ENCODE measurements at regions not wholly inside any gene's neighbourhood (a gene's known extent, or its start where the extent isn't known, plus 50 kb on each side); places are given as distances from the start of the nearest gene placed in this dataset.

- no peak for DNase-seq
Measured at GRCh38 chr4:20462426-20463175, 210.9 kb downstream of the SLIT2 start.

DNA sequence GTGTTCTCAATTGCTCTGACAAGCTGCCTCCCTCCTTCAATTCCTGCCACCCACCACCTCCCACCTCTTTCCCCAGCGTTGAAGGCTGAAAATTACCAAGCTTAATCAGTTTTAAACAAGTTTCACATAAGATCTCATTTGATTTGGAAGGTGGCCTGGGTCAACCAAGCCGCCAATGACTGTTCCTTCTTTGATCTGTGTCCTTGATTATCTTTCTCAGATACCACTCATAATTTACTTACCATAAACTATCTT is 211.4 kb downstream of the SLIT2 start:
- DNase-seq, result no peak

GRCh38 chr4:20464381-20464780 is 212.7 kb downstream of the SLIT2 start:
- DNase-seq, result no peak

- no peak for DNase-seq
Measured at GRCh38 chr4:20474119-20474518, 222.4 kb downstream of the SLIT2 start.

DNA sequence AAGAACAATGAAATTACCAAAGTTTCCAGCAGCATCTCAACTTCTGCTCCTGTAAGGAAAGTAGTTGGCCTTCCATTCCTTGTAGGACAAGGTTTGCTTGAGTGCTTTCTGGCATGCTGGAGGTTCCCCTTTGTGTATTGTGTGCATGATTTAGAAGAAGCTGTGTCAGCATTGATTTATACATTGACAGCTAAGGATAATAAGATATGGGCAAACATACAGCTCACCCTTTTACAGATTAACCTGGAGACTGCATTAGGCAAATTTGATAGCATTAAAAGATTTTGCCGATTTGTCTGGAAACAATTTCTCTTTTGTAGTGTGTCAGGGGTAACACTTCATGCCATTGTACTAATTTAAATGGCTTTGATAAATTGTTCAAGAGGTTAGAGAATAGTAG is 221.8 kb upstream of the PACRGL start:
- no peak for DNase-seq

- DNase-seq, result no peak
Measured at GRCh38 chr4:20480165-20480947, 219.9 kb upstream of the PACRGL start.

DNA sequence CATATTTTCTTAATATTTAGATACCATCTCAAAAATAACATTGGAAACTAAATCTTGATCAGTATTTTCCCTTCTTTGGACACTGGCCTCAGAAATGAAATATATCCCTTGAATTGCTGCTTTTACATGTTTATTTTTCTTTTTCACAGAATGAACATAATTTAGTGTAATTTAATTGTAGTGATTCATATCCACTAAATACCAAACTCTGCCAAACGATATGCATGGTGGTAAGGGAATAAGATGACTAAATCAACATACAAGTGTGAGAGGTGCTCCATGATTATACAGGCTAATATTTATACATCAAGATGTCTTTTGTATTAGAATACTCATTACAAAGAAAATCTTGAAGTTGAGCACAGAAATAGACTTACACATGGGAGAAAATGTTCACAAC is 216.8 kb upstream of the PACRGL start:
- DNase-seq, result no peak

- no peak for DNase-seq
Measured at GRCh38 chr4:20486433-20486832, 213.8 kb upstream of the PACRGL start.

DNA sequence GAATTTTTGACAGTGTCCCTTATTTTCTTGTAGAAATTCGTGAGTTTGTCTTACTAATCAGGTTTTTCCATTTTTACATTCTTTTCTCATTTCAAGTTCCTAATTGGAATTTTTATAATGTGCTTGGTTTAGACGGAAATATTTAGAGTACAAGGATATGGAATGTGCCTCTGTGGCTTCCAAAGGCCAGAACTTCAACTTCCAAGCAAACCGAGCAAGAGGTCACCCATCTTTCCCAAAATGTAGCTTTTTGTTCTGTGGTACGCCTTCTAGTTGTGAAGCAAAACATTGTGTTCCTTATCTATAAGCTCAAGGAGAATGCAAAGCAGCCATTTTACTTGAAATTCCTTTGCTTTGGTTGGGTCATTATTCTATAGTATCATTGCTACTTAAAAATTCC is 212.8 kb upstream of the PACRGL start:
- DNase-seq, result no peak

GRCh38 chr4:20487852-20488251 is 212.4 kb upstream of the PACRGL start:
- no peak for DNase-seq

- DNase-seq, result no peak
Measured at GRCh38 chr4:20490734-20491133, 209.5 kb upstream of the PACRGL start.

GRCh38 chr4:20493761-20494353 is 206.4 kb upstream of the PACRGL start:
- DNase-seq, result no peak

DNA sequence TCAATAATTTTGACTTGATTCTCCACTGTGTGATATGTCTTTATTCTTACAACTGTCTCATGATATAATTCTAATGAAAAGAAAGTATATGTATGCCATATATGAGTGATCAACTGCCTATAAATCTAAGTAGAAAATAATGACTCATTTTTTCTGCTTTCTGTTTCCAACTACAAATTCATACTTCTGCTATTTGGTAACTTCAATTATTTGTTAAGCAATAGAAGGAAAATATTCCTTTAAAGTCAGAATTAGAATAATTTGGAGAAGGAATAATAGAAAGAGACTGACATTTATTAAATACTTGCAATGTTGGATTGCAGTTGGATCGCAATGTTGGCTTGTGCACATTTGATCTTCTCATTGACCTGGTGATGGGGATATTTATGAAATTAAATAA is 204.2 kb upstream of the PACRGL start:
- DNase-seq, result no peak

GRCh38 chr4:20504146-20504545 is 196.1 kb upstream of the PACRGL start:
- no peak for DNase-seq

DNA sequence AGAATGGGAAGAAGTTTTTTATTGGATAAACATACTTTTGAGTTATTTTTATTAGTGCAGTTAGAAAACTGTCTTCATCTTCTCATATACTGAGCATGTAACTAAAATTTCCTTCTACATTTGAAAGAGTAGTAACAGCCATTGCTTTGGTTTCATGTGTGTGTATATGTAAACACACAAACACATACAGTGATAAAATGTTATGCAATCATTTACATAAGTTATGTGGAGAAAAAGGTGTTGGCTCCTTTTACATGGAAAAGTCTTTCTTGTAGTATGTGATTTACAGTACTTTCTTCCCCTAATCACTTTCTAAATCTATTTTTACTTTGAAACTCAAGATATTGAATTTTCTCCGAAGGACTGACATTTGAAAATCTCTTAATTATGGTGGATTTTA is 194.3 kb upstream of the PACRGL start:
- no peak for DNase-seq

GRCh38 chr4:20506827-20507226 is 193.4 kb upstream of the PACRGL start:
- no peak for DNase-seq

DNA sequence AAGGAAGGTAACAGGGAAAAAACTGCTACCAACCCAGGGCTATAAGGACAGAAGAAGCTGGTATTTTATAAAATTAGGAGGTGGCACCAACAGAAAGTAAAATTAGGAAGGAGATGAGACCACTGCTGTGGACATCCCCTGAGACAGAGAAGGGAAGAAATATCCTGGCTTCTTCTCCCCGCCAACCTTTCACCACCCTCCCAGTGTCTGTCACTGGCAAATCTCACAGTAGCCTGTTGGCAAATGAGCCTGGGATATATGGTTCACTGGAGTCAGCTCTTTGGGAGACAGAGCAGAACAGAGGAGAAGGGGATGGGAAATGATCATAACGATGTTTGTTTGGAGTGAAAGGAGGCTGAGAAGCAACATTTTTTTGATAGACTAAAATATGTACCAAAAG is 190.9 kb upstream of the PACRGL start:
- no peak for DNase-seq

DNA sequence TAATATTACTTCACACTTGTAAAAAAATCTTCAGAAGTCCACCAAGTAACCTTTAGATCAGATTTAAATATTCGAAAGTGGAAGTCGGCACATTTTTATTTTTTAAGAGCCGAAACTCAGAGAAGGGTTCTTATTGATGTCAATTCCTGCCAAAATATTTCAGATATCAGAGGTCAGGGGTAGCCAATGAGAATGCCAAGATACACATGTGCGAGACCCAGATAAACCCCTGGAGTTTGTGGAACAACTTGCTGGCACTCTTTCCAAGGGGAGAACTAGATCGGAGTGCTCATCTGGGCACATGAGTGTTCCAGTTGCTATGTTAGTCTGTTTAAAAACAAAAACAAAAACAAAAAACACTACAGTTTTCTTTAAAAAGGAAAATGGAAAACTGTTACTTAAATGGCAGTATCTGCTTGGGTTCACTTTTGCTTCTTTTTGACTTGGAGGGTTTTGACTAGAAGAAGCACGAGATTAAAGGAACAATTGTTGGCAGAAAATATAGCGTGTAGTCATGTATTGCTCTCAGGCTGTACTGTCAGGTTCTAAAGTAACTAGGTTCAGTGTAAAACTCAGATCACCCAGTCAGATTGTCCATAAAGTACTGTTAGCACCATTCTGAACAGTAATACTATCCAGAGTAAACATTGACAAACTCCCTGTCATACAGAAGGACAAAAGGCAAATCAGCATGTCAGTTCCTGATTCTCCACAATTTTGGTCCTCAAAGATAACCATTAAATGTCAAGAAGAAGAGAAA is 188.0 kb upstream of the PACRGL start:
- peak; percentile 31 for DNase-seq

GRCh38 chr4:20512985-20513384 is 187.3 kb upstream of the PACRGL start:
- no peak for DNase-seq

- no peak for DNase-seq
Measured at GRCh38 chr4:20520901-20521300, 179.4 kb upstream of the PACRGL start.

DNA sequence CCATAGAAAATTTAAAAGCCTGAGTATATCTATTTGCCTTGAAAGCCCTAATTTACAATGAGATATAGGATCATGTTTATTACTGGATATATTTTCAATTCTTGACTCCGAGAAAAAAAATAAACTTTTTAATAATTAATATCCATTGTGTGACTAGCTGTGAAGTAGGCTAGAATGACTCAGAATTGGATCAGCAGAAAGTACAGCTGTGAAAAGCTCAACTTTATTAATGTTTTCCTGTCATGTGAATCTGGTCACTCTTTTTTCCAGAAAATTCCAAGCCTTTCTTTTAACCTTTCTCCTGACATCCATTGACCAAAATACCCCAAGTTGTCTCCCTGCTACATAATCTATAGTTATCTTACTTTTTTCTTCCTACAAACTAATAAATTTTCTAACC is 171.8 kb upstream of the PACRGL start:
- no peak for DNase-seq

- DNase-seq, result no peak
Measured at GRCh38 chr4:20529691-20530090, 170.6 kb upstream of the PACRGL start.

GRCh38 chr4:20532116-20532790 is 168.0 kb upstream of the PACRGL start:
- DNase-seq, result no peak

Measured in NCI-H1417 treated with DMSO at 0.1 percent for 48 hours (cell line).